Activated CD4-positive, CD25-positive, alpha-beta regulatory T cell treated with anti-CD3 and anti-CD28 coated beads, Interleukin-2, amount 50 U/mL, for 16 hours (primary cell): ENCODE measurements at regions not wholly inside any gene's neighbourhood (a gene's known extent, or its start where the extent isn't known, plus 50 kb on each side); places are given as distances from the start of the nearest gene placed in this dataset.

ENCODE experiments used
- DNase-seq: peaks from one replicate; pipeline ENCODE4 v3.0.0-alpha.2; 2020; ENCODE audit warnings: low read depth, low spot score

GRCh38 chr11:87429996-87430395 lies 392.3 kb downstream of the TMEM135 start:
- no peak for DNase-seq

GRCh38 chr11:87428266-87428665 lies 390.5 kb downstream of the TMEM135 start:
- no peak for DNase-seq

GRCh38 chr11:87425943-87426342 lies 388.2 kb downstream of the TMEM135 start:
- no peak for DNase-seq

DNA sequence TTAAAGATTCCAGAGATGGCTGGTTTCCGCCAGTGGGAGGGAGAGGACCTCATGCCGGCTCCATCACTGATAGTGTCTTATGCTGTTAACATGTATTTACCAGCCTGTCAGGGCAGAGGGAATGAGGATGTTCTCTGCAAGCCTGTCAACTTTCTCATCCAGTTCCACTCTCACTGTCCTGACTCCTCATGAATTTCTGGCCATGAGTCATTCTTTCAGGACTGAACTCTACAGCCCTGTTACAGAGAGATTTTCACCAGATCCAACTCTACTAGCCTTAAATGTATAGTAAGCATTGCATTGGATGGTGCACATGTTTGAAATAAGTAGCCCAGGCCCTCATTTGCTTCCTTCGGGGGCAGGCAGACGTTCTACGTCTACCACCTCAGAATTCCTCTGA lies 387.7 kb downstream of the TMEM135 start:
- no peak for DNase-seq

- no peak for DNase-seq
Observed at GRCh38 chr11:87423161-87423560, 385.4 kb downstream of the TMEM135 start.

DNA sequence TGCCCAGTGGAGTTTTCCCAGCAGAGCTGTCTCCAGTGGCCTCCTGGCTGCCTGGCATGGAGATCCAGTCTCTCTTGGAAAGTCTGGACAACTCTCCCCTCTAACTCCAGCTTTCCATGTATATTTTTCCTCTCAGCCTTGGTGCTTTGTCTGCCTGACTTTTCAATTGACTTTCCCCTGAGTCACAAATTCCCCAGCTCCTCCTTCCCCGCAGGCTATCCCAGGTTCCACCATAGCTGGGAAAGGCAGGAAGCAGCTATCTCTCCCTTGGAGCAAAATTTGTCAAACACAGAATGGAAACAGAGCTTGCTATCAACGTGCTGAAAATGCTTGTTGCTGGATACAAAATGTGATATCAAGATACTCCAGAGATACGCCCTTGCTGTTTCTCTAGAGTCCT lies 384.8 kb downstream of the TMEM135 start:
- DNase-seq: no peak

- DNase-seq: peak; percentile 2
Observed at GRCh38 chr11:87421422-87421821, 383.7 kb downstream of the TMEM135 start.

- no peak for DNase-seq
Observed at GRCh38 chr11:87417951-87418350, 380.2 kb downstream of the TMEM135 start.

DNA sequence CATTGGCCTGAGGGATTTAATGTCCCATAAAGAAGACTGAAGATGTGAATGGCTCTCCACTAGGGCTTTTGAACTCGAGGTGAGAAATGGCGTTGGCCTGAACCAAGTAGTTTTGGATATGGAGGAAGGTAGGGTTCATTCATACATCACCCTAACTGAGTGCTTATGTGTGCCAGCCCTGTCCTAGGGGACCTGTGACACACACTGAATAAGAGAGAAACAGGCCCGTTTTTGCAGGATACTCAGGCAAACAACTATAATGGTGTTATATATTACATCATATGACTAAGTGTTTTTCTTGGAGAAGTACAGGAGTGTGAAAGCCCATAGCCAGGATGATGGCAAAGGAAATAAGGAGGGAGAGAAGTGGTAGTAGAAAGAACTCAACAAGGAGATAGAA lies 368.1 kb downstream of the TMEM135 start:
- no peak for DNase-seq

GRCh38 chr11:87405356-87405755 lies 367.6 kb downstream of the TMEM135 start:
- no peak for DNase-seq

GRCh38 chr11:87401653-87402052 lies 363.9 kb downstream of the TMEM135 start:
- no peak for DNase-seq

DNA sequence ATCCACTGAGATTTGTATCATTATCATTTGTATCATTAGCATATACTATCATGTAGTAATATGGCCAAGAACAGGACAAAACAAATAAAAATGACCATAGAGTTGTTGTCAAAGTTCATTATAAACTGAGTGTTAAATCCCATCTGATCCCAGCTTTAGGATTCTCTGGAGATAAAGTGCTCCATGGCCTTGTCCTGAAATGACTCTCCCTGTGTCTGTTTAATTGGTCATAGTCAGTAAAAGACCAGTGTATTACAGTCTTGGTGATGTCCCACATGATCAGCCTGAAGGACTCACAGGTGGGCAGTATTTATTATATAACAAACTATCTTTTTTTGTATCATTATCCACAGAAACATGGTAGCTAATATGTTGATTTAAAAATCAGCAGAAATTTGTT lies 361.6 kb downstream of the TMEM135 start:
- no peak for DNase-seq

GRCh38 chr11:87398931-87399330 lies 361.2 kb downstream of the TMEM135 start:
- no peak for DNase-seq

DNA sequence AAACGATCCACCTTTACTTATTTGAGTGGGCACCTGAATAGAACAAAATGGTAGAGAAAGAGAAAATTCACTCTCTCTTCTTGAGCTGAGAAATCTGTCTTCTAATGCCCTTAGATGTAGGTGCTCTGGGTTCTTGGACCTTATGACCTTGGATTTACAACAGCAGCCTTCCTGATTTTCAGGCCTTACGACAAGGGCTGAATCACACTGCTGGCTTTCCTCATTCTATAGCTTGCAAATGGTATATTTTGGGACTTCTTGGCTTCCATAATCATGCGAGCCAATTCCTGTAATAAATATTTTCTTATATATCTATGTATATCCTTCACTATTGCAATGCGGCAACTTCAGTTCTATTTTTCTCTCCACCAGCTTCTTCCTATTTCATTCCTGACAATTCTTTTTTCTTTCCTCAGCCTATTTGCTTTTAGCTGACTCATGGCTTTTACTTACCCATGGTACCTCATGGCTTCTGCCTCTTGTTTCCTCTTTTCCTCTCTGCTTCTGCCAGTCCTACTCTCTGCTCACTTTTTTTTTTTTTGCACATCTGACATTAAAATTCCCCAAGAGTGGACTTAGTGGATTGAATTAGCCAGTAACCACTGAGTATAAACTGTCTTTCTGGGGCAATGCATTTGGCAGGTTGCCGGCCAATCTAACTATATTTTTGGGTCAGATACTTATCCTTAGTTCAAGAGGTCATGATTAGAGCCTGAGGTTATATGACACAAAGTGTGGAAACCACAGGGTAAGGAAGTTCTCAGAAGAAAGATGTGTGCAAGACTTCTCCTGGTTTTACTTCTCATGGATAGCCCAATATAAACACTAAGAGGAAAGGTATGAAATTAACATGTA lies 359.5 kb downstream of the TMEM135 start:
- DNase-seq: no peak

DNA sequence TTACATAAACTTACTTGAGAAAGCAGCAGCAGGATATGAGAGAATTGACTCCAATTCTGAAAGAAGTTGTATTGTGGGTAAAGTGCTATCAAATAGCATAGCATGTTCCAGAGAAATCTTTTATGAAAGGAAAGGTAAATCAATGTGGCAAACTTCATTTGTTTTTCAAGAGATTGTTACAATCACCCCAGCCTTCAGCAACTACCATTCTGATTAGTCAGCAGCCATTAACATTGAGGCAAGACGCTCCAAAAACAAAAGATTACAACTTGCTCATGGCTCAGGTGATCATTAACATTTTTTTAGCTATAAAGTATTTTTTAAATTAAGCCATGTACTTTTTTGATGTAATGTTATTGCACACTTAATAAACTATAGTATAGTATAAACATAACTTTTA lies 357.2 kb downstream of the TMEM135 start:
- no peak for DNase-seq

- DNase-seq: no peak
Observed at GRCh38 chr11:87392665-87393064, 354.9 kb downstream of the TMEM135 start.

DNA sequence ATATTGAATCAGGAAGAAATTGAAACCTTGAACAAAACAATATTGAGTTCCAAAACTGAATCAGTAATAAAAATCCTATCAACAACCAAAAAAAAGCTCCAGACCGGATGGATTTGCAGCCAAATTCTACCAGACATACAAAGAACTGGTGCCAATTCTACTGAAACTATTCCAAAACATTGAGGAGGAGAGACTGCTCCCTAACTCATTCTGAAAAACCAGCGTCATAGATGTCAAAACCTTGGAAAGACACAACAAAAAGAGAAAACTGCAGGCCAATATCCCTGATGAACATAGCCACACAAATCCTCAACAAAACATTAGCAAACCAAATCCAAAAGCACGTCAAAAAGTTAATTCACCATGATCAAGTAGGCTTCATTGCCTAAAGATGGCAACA lies 353.8 kb downstream of the TMEM135 start:
- DNase-seq: no peak

DNA sequence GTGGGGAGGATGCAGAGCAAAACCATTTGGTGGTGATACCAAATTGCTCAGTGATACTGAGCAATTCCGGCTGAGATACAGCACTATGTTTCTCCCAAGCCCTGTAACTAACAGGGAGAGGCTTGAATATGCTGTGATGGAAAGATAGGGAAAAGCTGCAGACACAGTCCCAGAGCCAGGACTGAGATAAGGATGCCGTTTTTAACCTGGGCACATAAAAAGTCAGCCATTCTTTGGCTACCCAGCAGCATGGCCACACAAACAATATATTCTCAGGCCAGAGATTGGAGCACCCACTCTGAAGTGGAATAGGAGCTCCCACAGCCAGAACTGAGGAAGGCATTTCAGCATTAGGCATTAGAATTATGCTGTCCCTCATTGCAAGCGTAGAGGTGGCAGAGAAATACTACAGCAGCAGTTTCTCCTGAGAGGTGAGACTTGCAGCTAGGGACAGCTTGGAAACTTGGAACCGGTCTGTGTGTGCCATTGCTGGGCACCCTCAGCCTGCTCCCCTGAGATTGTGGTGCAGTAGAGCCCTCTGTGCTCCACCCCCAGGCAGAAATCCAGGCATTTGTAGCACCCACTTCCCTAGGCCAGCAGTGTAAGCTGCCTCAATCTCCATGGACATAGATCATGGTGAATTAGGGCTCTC lies 346.5 kb downstream of the TMEM135 start:
- DNase-seq: no peak

DNA sequence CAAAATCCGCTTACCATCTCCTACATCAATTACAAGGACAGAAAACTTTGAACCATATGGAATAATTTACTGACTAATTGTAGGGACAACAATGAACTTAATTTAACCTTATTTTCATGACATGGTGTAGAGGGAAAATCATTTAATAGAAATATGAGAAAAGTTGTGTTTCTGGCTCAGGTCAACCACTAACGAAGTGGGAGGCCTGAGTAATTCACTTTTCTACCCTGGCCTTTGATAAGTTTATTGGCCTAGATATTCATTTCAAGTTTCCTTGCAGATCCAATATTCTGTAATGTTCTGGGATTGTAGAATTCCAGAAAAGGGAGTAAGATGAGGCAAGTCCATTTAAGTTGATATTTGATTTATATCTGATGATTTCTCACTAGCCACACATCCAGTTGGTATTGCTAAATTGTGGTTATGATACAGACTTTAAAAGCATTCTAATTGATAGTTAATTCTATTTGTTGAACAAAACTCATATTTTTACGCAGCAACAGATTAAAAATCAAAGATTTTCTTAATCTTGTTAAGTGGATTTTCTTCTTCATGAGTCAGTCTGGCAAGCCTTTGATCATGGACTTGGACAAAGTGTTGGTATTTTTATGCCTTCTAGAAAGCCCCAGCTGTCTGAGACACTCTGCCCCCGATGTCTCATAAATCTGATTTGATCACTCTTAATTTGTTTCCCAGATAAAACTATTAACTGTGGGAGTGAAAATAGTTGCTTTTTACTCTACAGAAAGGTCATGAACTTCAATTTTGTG lies 336.5 kb downstream of the TMEM135 start:
- DNase-seq: no peak
